SU-DHL-6 (cell line): ENCODE measurements at regions not wholly inside any gene's neighbourhood (a gene's known extent, or its start where the extent isn't known, plus 50 kb on each side); places are given as distances from the start of the nearest gene placed in this dataset.

Experiments used
- EZH2phosphoT487 ChIP-seq: fragments of 200-600 bp; sonication (generic), shearing (Covaris generic); conservative IDR thresholded peaks from 2 replicates; pipeline ENCODE4 v1.6.1; 2018; ENCODE audit warnings: mild to moderate bottlenecking, antibody characterized with exemption, low read length, moderate library complexity, mixed read lengths
- TF ChIP-seq, protein P1 (sequence below): fragments of 200-600 bp; sonication (generic); IDR thresholded peaks from one replicate; pipeline ENCODE4 v1.5.1; 2017; ENCODE audit warnings: antibody characterized with exemption, mild to moderate bottlenecking, low read length, moderate library complexity; ENCODE audit not compliant: insufficient read depth, poor library complexity, severe bottlenecking

DNA sequence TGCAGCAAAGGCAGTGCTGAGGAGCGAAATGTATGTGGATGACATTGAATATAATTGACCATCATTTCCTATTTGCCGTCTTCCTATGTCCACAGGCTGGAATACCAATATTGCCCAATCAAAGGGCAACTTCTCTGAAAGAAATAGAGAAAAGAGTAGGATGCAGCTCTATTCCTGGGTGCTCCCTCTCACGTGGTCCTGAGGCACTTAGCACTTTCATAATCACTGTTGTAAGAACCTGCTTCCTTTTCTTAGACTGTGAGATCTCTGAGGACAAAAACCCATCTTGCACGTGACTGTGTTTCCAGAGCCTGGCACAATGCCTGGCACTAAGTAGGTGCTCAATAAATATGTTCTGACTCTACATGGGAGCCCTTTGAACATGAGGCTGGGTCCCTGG is 122.7 kb upstream of the CPM start:
- TF ChIP-seq, protein P1, sequence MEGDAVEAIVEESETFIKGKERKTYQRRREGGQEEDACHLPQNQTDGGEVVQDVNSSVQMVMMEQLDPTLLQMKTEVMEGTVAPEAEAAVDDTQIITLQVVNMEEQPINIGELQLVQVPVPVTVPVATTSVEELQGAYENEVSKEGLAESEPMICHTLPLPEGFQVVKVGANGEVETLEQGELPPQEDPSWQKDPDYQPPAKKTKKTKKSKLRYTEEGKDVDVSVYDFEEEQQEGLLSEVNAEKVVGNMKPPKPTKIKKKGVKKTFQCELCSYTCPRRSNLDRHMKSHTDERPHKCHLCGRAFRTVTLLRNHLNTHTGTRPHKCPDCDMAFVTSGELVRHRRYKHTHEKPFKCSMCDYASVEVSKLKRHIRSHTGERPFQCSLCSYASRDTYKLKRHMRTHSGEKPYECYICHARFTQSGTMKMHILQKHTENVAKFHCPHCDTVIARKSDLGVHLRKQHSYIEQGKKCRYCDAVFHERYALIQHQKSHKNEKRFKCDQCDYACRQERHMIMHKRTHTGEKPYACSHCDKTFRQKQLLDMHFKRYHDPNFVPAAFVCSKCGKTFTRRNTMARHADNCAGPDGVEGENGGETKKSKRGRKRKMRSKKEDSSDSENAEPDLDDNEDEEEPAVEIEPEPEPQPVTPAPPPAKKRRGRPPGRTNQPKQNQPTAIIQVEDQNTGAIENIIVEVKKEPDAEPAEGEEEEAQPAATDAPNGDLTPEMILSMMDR, result no peak
- TF ChIP-seq EZH2phosphoT487, result no peak
